GM12878 (cell line): ENCODE measurements at regions not wholly inside any gene's neighbourhood (a gene's known extent, or its start where the extent isn't known, plus 50 kb on each side); places are given as distances from the start of the nearest gene placed in this dataset.

ENCODE experiments used
- EZH2 ChIP-seq: IDR thresholded peaks from 2 replicates; pipeline ENCODE4 v1.6.1; 2012; ENCODE audit warnings: low read depth, mild to moderate bottlenecking, control low read depth, inconsistent platforms, low read length, borderline replicate concordance; ENCODE audit not compliant: control insufficient read depth
- JUNB ChIP-seq: IDR thresholded peaks from 2 replicates; pipeline ENCODE4 v1.6.1; 2016; ENCODE audit warnings: antibody characterized with exemption, mild to moderate bottlenecking
- KDM1A ChIP-seq: fragments of 200-600 bp; sonication (generic); IDR thresholded peaks from 2 replicates; pipeline ENCODE4 v1.6.1; 2016; ENCODE audit warnings: borderline replicate concordance
- MEF2A ChIP-seq: IDR thresholded peaks from 2 replicates; pipeline ENCODE4 v1.6.1; 2011; ENCODE audit warnings: low read depth, mild to moderate bottlenecking, low read length, moderate library complexity; ENCODE audit not compliant: insufficient read depth
- RAD21 ChIP-seq: IDR thresholded peaks from 2 replicates; pipeline ENCODE4 v1.6.1; 2011; ENCODE audit warnings: mild to moderate bottlenecking, low read depth, low read length, moderate library complexity; ENCODE audit not compliant: insufficient read depth
- SP1 ChIP-seq: IDR thresholded peaks from one replicate; pipeline ENCODE4 v1.6.1; 2011; ENCODE audit warnings: low read depth, low read length
- YY1 ChIP-seq: IDR thresholded peaks from 2 replicates; pipeline ENCODE4 v1.6.1; 2011; ENCODE audit warnings: low read depth, mild to moderate bottlenecking, low read length
- ZSCAN29 ChIP-seq: fragments of 450-650 bp; IDR thresholded peaks from 2 replicates; pipeline ENCODE4 v1.6.1; 2017; ENCODE audit warnings: mild to moderate bottlenecking, moderate library complexity
- TF ChIP-seq, protein P1 (sequence below): fragments of 450-650 bp; IDR thresholded peaks from 2 replicates; pipeline ENCODE4 v1.6.1; 2016; ENCODE audit warnings: mild to moderate bottlenecking

DNA sequence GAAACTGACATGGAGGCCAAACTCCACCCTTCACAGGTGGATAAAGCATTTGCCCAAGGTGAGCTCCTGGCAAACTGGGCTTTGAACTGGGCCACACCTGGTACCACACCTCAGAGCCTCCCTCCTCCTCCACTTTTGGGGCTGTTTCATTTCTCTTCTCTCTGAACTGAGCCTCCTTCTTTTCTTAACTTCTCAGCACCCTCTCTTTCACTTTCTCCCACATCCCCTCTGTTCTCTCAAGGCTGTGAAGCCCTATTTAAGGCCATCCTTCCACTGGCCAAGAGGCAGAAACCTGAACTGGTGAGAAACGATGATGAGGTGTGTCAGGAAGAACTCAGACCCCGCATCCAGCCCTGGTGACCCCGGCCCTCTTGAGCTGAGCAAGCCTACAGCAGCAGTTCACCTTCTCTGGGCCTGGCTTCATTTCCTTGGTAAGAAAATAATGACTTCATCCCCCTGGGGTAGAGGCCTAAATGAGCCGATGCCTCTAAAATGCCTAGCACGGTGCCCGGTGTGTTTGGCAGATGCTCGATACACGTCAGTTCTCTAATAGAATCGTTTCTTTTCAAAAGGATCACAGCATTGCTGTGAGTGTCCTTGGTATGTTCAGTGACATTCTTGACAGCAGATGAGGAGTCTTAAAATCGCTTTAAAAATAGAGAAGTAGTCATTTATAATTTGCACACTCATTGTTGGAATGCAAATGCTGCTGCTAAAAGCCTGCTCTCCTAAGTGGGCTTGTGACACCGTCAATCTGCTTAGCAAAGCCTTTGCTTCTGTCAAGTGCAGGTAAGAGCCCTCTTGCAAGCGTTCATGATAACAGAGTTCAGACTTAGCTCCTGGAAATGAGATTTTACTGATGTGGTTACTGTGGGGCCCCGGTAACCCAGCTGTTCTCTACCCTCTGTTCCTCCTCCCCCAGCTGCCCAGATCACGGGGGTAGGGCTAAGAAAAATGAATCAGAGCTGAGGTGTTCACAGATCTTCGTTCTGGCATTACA is 97.7 kb upstream of the ATP2B2 start:
- TF ChIP-seq SP1 (no peak), RAD21 (no peak), YY1 (no peak), EZH2 (no peak), KDM1A (no peak), MEF2A (no peak), JUNB (no peak), ZSCAN29 (no peak)
- TF ChIP-seq, protein P1, sequence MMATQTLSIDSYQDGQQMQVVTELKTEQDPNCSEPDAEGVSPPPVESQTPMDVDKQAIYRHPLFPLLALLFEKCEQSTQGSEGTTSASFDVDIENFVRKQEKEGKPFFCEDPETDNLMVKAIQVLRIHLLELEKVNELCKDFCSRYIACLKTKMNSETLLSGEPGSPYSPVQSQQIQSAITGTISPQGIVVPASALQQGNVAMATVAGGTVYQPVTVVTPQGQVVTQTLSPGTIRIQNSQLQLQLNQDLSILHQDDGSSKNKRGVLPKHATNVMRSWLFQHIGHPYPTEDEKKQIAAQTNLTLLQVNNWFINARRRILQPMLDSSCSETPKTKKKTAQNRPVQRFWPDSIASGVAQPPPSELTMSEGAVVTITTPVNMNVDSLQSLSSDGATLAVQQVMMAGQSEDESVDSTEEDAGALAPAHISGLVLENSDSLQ: no peak
